K562 (cell line): ENCODE measurements at regions not wholly inside any gene's neighbourhood (a gene's known extent, or its start where the extent isn't known, plus 50 kb on each side); places are given as distances from the start of the nearest gene placed in this dataset.

Source experiments
- ATAC-seq: fragments of 200-7000 bp; cut with Tn5 transposase; 3 replicates; pipeline ENCODE4 v1.9.1; 2020; ENCODE audit warnings: moderate library complexity
- BruUV-seq: library from RNA; stranded (reverse); fragments of 400-500 nt; replicated peaks from 2 replicates; lab custom pipeline; 2021; lab: Mats Ljungman, UMichigan
- CTCF ChIA-PET: fragments of 300-600 bp; formaldehyde crosslinking; extraction: SDS; loops from one replicate; lab custom pipeline; 2021; ENCODE audit warnings: low intra/inter-chr PET ratio; lab: Yijun Ruan, JAX
- POLR2A ChIA-PET: fragments of 300-600, 350-650 bp; sonication (Branson Sonifier 250); formaldehyde crosslinking; extraction: SDS; loops from one replicate; lab custom pipeline; 2021; ENCODE audit warnings: antibody characterized with exemption, inconsistent platforms; lab: Yijun Ruan, JAX
- DNase-seq, 4 experiments: peaks; one replicate each; pipeline versions ENCODE4 v3.0.0 to v3.0.0-alpha.2; 2011 to 2018; ENCODE audit warnings: low spot score in 3 of 4, mixed read lengths in 3 of 4; ENCODE audit errors: extremely low read depth in 1 of 4
- FAIRE-seq: peaks from 2 replicates; lab custom pipeline; 2011; peaks lifted over from hg19 to GRCh38; lab: Jason Lieb, UNC
- H2AFZ ChIP-seq: 2 replicates; pipeline ENCODE4 v1.6.0; 2011; ENCODE audit warnings: low read depth, low read length, control low read depth, inconsistent platforms
- H3K27ac ChIP-seq: fragments of 200-600 bp; 3 replicates; pipeline ENCODE4 v1.8.0; 2011; ENCODE audit warnings: low read depth, mild to moderate bottlenecking, control low read depth, inconsistent platforms, low read length, moderate library complexity, mixed read lengths; ENCODE audit errors: extremely low read depth
- H3K27me3 ChIP-seq, 2 experiments: fragments of 300-600 bp in 1 of 2; 2 replicates in 1 of 2; 3 replicates in 1 of 2; pipeline versions ENCODE4 v1.6.0 to v1.8.0; 2011; ENCODE audit warnings: inconsistent platforms in 2 of 2, low read length in 2 of 2, mild to moderate bottlenecking in 1 of 2, mixed read lengths in 1 of 2, moderate library complexity in 1 of 2; ENCODE audit not compliant: control insufficient read depth in 2 of 2, insufficient read depth in 2 of 2
- H3K36me3 ChIP-seq: fragments of 300-600 bp; 3 replicates; pipeline ENCODE4 v1.8.0; 2011; ENCODE audit warnings: mild to moderate bottlenecking, low read length, inconsistent platforms; ENCODE audit not compliant: control insufficient read depth, insufficient read depth
- H3K4me1 ChIP-seq, 2 experiments: fragments of 200-600 bp in 1 of 2; replicated peaks in 1 of 2; 2 replicates in 1 of 2; 3 replicates in 1 of 2; pipeline versions ENCODE4 v1.5.1 to v1.8.0; 2011; ENCODE audit warnings: inconsistent platforms in 2 of 2, low read length in 2 of 2, mild to moderate bottlenecking in 1 of 2, mixed read lengths in 1 of 2, moderate library complexity in 1 of 2; ENCODE audit not compliant: control insufficient read depth in 2 of 2, insufficient read depth in 2 of 2
- H3K4me2 ChIP-seq: 2 replicates; pipeline ENCODE4 v1.6.1; 2011; ENCODE audit warnings: low read length, control low read depth, inconsistent platforms, mixed read lengths; ENCODE audit not compliant: insufficient read depth
- H3K4me3 ChIP-seq: fragments of 200-600 bp; sonication (generic), shearing (Covaris generic); 2 replicates; pipeline ENCODE4 v1.5.1; 2016; ENCODE audit warnings: control low read depth, inconsistent platforms
- H3K79me2 ChIP-seq: fragments of 200-600 bp; 3 replicates; pipeline ENCODE4 v1.8.0; 2011; ENCODE audit warnings: low read length, inconsistent platforms; ENCODE audit not compliant: control insufficient read depth, insufficient read depth
- H3K9ac ChIP-seq, 2 experiments: 2 replicates each; pipeline versions ENCODE4 v1.6.0 to v1.6.1; 2011; ENCODE audit warnings: low read depth in 2 of 2, low read length in 2 of 2, control low read depth in 1 of 2, inconsistent platforms in 1 of 2, mild to moderate bottlenecking in 1 of 2, mixed read lengths in 1 of 2; ENCODE audit not compliant: insufficient read depth in 1 of 2
- H3K9me1 ChIP-seq: one replicate; pipeline ENCODE4 v1.6.0; 2011; ENCODE audit warnings: inconsistent platforms, mild to moderate bottlenecking, low read length, moderate library complexity; ENCODE audit not compliant: control insufficient read depth, insufficient read depth
- H3K9me3 ChIP-seq: replicated peaks from 2 replicates; pipeline ENCODE4 v1.5.1; 2011; ENCODE audit warnings: low read depth, low read length, inconsistent platforms; ENCODE audit not compliant: control insufficient read depth, insufficient read depth
- H4K20me1 ChIP-seq: replicated peaks from 2 replicates; pipeline ENCODE4 v1.6.1; 2011; ENCODE audit warnings: low read length, inconsistent platforms, mixed read lengths; ENCODE audit not compliant: control insufficient read depth, insufficient read depth
- BRF2 ChIP-seq: IDR thresholded peaks from 3 replicates; pipeline ENCODE4 v1.6.1; 2011; ENCODE audit warnings: borderline replicate concordance, mild to moderate bottlenecking; ENCODE audit not compliant: insufficient read length, insufficient read depth
- EP400 ChIP-seq: fragments of 450-650 bp; IDR thresholded peaks from 2 replicates; pipeline ENCODE4 v1.6.1; 2017; ENCODE audit warnings: antibody characterized with exemption, mild to moderate bottlenecking, moderate library complexity
- HDAC8 ChIP-seq: fragments of 450-650 bp; IDR thresholded peaks from 2 replicates; pipeline ENCODE4 v1.6.1; 2016; ENCODE audit warnings: mild to moderate bottlenecking, missing genetic modification characterization, moderate library complexity, missing compliant biosample characterization
- MCM7 ChIP-seq, 2 experiments: fragments of 450-650 bp; IDR thresholded peaks; 2 replicates each; pipeline ENCODE4 v1.6.1; 2016 to 2018
- PHF8 ChIP-seq: fragments of 200-600 bp; sonication (generic); IDR thresholded peaks from 2 replicates; pipeline ENCODE4 v1.6.1; 2012; ENCODE audit warnings: mixed run types, mild to moderate bottlenecking, inconsistent platforms, low read length, moderate library complexity, borderline replicate concordance
- SFPQ ChIP-seq: fragments of 200-400 bp; formaldehyde crosslinking; IDR thresholded peaks from 2 replicates; pipeline ENCODE4 v1.6.1; 2017; ENCODE audit warnings: mild to moderate bottlenecking, low read depth, low read length, moderate library complexity
- SLC30A9 ChIP-seq: fragments of 250-450 bp; sonication (Bioruptor Pico); IDR thresholded peaks from 2 replicates; pipeline ENCODE4 v1.8.0; 2022; ENCODE audit warnings: mild to moderate bottlenecking, moderate library complexity
- XRCC5 ChIP-seq: fragments of 200-400 bp; formaldehyde crosslinking; IDR thresholded peaks from 2 replicates; pipeline ENCODE4 v1.6.1; 2017; ENCODE audit warnings: low read depth, mild to moderate bottlenecking, low read length
- WGBS: fragments of 100-300 bp; shearing (Covaris generic); methylation state at CpG from one replicate; pipeline ENCODE4 v1.1.6; 2016; ENCODE audit warnings: low coverage, mixed read lengths; ENCODE audit not compliant: insufficient coverage; ENCODE audit errors: missing lambda C conversion rate; 5-methylcytosine and 5-hydroxymethylcytosine counted together
- in situ Hi-C: fragments of 300-500 bp; cut with MboI; formaldehyde crosslinking; loops from 4 replicates; pipeline ENCODE4 v1.15.0; 2018; ENCODE audit warnings: inconsistent platforms, mixed read lengths
- intact Hi-C: fragments of 100-400 bp; cut with micrococcal nuclease; formaldehyde crosslinking; loops from 2 replicates; pipeline ENCODE4 v1.14.2; 2022
- TF ChIP-seq, protein P1 (sequence below): fragments of 200-800 bp; sonication (Bioruptor generic); IDR thresholded peaks from 2 replicates; pipeline ENCODE4 v1.6.1; 2016; ENCODE audit warnings: missing genetic modification characterization, missing compliant biosample characterization

GRCh38 chr2:6531304-6531703, 334.4 kb downstream of the CMPK2 start (continued):
- TF ChIP-seq BRF2, result no peak
- TF ChIP-seq SFPQ, result no peak
- no peak for TF ChIP-seq EP400
- TF ChIP-seq SLC30A9 (CRISPR knock-in tag), result no peak
- no peak for TF ChIP-seq HDAC8 (tag)

DNA sequence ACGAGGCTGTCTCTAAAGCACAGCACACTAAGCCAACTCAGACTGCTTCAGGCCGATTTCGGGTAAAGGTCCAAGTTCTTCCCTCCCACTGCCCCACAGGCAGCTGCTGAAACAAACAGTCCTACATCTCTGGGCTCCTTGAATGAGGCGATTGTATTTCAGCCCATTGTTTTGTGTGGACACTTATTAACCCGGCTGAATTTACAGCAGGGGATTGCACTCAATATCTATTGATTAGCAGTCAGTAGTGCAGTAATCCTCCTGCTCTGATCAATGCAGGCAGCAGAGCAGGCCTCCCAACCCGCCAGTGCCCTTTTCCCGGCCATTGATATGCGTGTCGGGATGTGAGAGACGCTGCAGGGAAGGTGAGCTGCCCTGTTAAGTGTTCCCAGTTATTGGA, 330.1 kb downstream of the CMPK2 start:
- 1% methylated on average over 10 of the region's 10 CpGs for WGBS
- in situ Hi-C loops (no loop called here), intact Hi-C loops (no loop called here)
- H3K79me2 ChIP-seq, result no peaks in the 10 kb centered on the region
- no peaks in the 10 kb centered on the region for H4K20me1 ChIP-seq
- CTCF ChIA-PET, result no interaction called here
- H3K27me3 ChIP-seq, result no peaks in the 10 kb centered on the region
- no peaks in the 10 kb centered on the region for H3K9me3 ChIP-seq
- no peak overlapping the region for H3K4me3 ChIP-seq
- no peak overlapping the region for H3K27ac ChIP-seq
- no peaks in the 10 kb centered on the region for H3K4me1 ChIP-seq
- H3K9me1 ChIP-seq, result no peaks in the 10 kb centered on the region
- ATAC-seq (no peak), DNase-seq (no peak), FAIRE-seq (no peak)
- H2AFZ ChIP-seq, result no peak overlapping the region
- POLR2A ChIA-PET, result no interaction called here
- H3K4me2 ChIP-seq, result no peak overlapping the region
- no peak overlapping the region for H3K9ac ChIP-seq
- no TSS peak for BruUV-seq
- no peaks in the 10 kb centered on the region for H3K36me3 ChIP-seq
- TF ChIP-seq MCM7 (IDR thresholded peaks at IDR 0.05), result no peak
- TF ChIP-seq PHF8, result no peak
- TF ChIP-seq, protein P1, sequence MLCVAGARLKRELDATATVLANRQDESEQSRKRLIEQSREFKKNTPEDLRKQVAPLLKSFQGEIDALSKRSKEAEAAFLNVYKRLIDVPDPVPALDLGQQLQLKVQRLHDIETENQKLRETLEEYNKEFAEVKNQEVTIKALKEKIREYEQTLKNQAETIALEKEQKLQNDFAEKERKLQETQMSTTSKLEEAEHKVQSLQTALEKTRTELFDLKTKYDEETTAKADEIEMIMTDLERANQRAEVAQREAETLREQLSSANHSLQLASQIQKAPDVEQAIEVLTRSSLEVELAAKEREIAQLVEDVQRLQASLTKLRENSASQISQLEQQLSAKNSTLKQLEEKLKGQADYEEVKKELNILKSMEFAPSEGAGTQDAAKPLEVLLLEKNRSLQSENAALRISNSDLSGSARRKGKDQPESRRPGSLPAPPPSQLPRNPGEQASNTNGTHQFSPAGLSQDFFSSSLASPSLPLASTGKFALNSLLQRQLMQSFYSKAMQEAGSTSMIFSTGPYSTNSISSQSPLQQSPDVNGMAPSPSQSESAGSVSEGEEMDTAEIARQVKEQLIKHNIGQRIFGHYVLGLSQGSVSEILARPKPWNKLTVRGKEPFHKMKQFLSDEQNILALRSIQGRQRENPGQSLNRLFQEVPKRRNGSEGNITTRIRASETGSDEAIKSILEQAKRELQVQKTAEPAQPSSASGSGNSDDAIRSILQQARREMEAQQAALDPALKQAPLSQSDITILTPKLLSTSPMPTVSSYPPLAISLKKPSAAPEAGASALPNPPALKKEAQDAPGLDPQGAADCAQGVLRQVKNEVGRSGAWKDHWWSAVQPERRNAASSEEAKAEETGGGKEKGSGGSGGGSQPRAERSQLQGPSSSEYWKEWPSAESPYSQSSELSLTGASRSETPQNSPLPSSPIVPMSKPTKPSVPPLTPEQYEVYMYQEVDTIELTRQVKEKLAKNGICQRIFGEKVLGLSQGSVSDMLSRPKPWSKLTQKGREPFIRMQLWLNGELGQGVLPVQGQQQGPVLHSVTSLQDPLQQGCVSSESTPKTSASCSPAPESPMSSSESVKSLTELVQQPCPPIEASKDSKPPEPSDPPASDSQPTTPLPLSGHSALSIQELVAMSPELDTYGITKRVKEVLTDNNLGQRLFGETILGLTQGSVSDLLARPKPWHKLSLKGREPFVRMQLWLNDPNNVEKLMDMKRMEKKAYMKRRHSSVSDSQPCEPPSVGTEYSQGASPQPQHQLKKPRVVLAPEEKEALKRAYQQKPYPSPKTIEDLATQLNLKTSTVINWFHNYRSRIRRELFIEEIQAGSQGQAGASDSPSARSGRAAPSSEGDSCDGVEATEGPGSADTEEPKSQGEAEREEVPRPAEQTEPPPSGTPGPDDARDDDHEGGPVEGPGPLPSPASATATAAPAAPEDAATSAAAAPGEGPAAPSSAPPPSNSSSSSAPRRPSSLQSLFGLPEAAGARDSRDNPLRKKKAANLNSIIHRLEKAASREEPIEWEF (CRISPR knock-in tag), result no peak
- TF ChIP-seq XRCC5, result no peak
